DND-41 (cell line): ENCODE measurements at regions not wholly inside any gene's neighbourhood (a gene's known extent, or its start where the extent isn't known, plus 50 kb on each side); places are given as distances from the start of the nearest gene placed in this dataset.

ENCODE experiments used
- ATAC-seq: fragments of 200-7000 bp; cut with Tn5 transposase; 3 replicates; pipeline ENCODE4 v1.9.1; 2021; ENCODE audit warnings: low read depth; ENCODE audit not compliant: insufficient read depth
- DNase-seq: peaks from one replicate; pipeline ENCODE4 v3.0.0-alpha.2; 2020
- H2AFZ ChIP-seq: 2 replicates; pipeline ENCODE4 v1.6.0; 2012; ENCODE audit warnings: low read depth, low read length
- H3K27ac ChIP-seq: 2 replicates; pipeline ENCODE4 v1.5.1; 2012; ENCODE audit warnings: low read length, inconsistent platforms
- H3K27me3 ChIP-seq: fragments of 200-600 bp; sonication (generic); 2 replicates; pipeline ENCODE4 v1.6.0; 2012; ENCODE audit warnings: low read length, mild to moderate bottlenecking, inconsistent platforms; ENCODE audit not compliant: insufficient read depth, poor library complexity
- H3K36me3 ChIP-seq: 2 replicates; pipeline ENCODE4 v1.5.1; 2012; ENCODE audit warnings: low read length, inconsistent platforms; ENCODE audit not compliant: insufficient read depth
- H3K4me1 ChIP-seq: 2 replicates; pipeline ENCODE4 v1.5.1; 2012; ENCODE audit warnings: mild to moderate bottlenecking, low read length; ENCODE audit not compliant: insufficient read depth
- H3K4me2 ChIP-seq: 2 replicates; pipeline ENCODE4 v1.6.0; 2012; ENCODE audit warnings: mild to moderate bottlenecking, moderate library complexity, low read length, inconsistent platforms; ENCODE audit not compliant: insufficient read depth
- H3K4me3 ChIP-seq, 2 experiments: fragments of 200-600 bp in 1 of 2; shearing (Covaris generic) in 1 of 2; 2 replicates each; pipeline ENCODE4 v1.5.1; 2012 to 2016; ENCODE audit warnings: inconsistent platforms in 2 of 2, low read length in 2 of 2, mild to moderate bottlenecking in 2 of 2, low read depth in 1 of 2, moderate library complexity in 1 of 2
- H3K79me2 ChIP-seq: 2 replicates; pipeline ENCODE4 v1.6.0; 2012; ENCODE audit warnings: low read length, inconsistent platforms; ENCODE audit not compliant: insufficient read depth
- H3K9ac ChIP-seq: 2 replicates; pipeline ENCODE4 v1.6.0; 2012; ENCODE audit warnings: low read depth, mild to moderate bottlenecking, inconsistent platforms, low read length, moderate library complexity
- H3K9me3 ChIP-seq: 2 replicates; pipeline ENCODE4 v1.5.1; 2012; ENCODE audit warnings: low read length, moderate library complexity, mild to moderate bottlenecking, inconsistent platforms; ENCODE audit not compliant: insufficient read depth, severe bottlenecking
- H4K20me1 ChIP-seq: 2 replicates; pipeline ENCODE4 v1.6.0; 2012; ENCODE audit warnings: low read length; ENCODE audit not compliant: insufficient read depth
- CTCF ChIP-seq: IDR thresholded peaks from 2 replicates; pipeline ENCODE4 v1.5.1; 2012; ENCODE audit warnings: borderline replicate concordance, low read length, moderate library complexity, mild to moderate bottlenecking; ENCODE audit not compliant: poor library complexity, severe bottlenecking; ENCODE audit errors: extremely low read depth
- EZH2 ChIP-seq: IDR thresholded peaks from 3 replicates; pipeline ENCODE4 v1.6.1; 2012; ENCODE audit warnings: borderline replicate concordance, low read depth, mild to moderate bottlenecking, moderate library complexity, low read length, inconsistent platforms; ENCODE audit not compliant: severe bottlenecking

DNA sequence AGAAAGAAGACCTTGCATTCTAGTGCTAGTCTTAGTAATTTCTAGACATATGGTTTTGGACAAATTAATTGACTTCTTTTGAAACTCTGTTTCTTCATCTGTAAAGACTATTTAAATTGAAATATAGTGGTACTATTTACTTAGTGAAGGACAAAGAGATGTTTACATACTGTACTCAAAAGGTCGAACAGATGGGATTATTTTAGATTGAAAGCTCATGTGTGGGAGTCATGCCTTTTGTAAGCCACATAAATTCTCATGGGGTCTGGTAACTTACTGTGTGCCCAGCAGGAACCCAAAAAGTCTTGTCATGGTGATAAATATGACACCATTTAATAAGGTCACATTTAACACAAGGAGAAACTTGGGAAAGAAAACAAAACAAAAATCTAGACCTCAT lies 368.2 kb upstream of the CITED2 start:
- Histone ChIP-seq H3K4me2 (no peak overlapping the region), H2AFZ (no peak overlapping the region)
- no peak for ATAC-seq

DNA sequence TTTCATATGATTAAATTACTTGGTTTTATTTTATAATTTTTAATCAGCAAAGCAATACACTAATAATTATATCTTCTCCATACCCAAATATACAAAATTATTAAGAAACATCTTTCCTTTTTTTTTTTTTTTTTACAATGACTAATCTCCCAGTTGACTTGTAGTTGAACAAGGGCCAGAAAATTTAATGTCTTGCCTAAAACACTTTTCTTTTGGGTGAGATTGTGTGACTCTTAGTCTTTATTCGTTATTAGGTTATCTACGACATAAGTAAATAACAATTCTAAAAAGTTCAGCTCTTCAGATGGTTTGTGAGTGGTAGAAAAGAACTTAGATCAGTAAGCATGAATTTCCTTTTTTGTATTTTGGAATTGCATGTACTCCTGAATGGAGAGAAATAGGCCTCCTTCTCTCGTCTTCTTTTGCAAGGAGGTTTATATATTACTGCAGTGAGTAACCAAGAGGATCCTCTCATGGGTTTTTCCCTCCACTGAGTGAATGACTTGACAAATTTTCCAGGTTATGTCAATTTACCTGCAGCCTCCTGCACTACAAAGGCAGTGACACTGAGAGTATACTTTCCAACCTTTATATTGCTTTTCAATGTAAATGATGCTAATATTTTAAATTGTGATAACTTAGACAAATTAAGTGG lies 364.5 kb upstream of the CITED2 start:
- Histone ChIP-seq H2AFZ (no peak overlapping the region), H3K9me3 (no peaks in the 10 kb centered on the region), H3K79me2 (no peaks in the 10 kb centered on the region), H3K9ac (no peak overlapping the region), H3K4me1 (no peaks in the 10 kb centered on the region), H3K4me3 (no peak overlapping the region), H3K4me2 (no peak overlapping the region), H3K36me3 (no peaks in the 10 kb centered on the region), H4K20me1 (no peaks in the 10 kb centered on the region), H3K27me3 (no peaks in the 10 kb centered on the region), H3K27ac (no peak overlapping the region)
- DNase-seq (no peak), ATAC-seq (no peak)
- no peak for TF ChIP-seq EZH2
- no peak for TF ChIP-seq CTCF

More for the DNA sequence above, 368.2 kb upstream of the CITED2 start:
- no peaks in the 10 kb centered on the region for H3K27me3 ChIP-seq
- no peak for DNase-seq
- H3K79me2 ChIP-seq, result no peaks in the 10 kb centered on the region
- H3K36me3 ChIP-seq, result no peaks in the 10 kb centered on the region
- no peak overlapping the region for H3K27ac ChIP-seq
- TF ChIP-seq CTCF (no peak), EZH2 (no peak)
- H3K4me1 ChIP-seq, result no peaks in the 10 kb centered on the region
- H3K4me3 ChIP-seq, result no peak overlapping the region
- H4K20me1 ChIP-seq, result no peaks in the 10 kb centered on the region
- H3K9me3 ChIP-seq, result no peaks in the 10 kb centered on the region
- H3K9ac ChIP-seq, result no peak overlapping the region

DNA sequence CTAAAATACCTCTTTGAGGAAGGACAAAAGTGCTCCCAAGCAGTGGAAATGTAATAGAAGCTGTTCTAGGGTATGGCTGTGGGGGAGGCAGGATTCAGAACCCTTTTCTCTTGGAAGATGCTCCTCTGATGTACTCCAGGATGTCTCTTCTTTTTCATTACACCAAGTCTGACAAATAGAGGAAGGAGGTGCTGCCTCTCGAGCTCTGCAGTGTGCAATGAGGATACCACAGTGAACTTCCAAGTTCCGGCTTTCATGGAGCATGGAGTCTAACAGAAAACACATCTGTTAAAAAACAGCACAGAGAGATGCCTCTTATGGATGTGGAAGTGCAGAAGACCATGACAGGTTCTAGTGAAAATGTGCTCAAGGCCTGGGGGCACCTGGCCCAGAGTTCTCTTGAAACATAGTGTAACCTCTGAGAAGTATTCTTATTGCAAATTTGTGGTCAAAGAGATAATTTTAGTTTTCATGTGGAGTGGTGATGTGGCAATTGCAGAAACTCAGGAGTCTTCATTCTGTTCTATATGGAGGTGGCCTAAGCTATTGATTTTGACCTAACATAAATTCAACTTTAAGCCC lies 362.0 kb upstream of the CITED2 start:
- no peak overlapping the region for H3K27ac ChIP-seq
- ATAC-seq, result no peak
- no peak overlapping the region for H2AFZ ChIP-seq
- no peaks in the 10 kb centered on the region for H3K9me3 ChIP-seq
- no peak overlapping the region for H3K9ac ChIP-seq
- H3K79me2 ChIP-seq, result no peaks in the 10 kb centered on the region
- no peaks in the 10 kb centered on the region for H3K27me3 ChIP-seq
- no peaks in the 10 kb centered on the region for H4K20me1 ChIP-seq
- no peak overlapping the region for H3K4me2 ChIP-seq
- H3K36me3 ChIP-seq, result no peaks in the 10 kb centered on the region
- TF ChIP-seq CTCF, result no peak
- TF ChIP-seq EZH2, result no peak
- H3K4me1 ChIP-seq, result no peaks in the 10 kb centered on the region
- DNase-seq, result no peak
- no peak overlapping the region for H3K4me3 ChIP-seq
